ENCODE measurements at regions not wholly inside any gene's neighbourhood (a gene's known extent, or its start where the extent isn't known, plus 50 kb on each side); places are given as distances from the start of the nearest gene placed in this dataset.

DNA sequence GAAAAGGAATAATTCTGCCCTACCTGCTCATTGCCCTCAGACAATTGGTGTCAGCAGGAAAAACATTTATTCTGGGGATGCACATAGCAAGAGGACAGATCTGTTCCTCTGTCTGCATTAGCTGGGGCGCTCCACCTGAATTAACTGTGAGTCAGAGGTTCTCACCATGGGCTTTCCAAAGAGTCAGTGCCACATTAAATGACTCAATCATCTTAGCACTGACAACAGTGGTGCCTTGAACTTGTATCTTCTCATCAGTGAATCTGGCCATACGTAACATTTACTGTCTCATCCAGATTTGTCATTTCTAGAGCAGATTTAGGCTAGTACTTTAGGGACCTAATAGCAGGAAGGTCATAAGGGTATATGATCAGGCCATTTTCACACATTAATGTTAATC lies 358.1 kb upstream of the CRIM1 start:
- no peaks in the 10 kb centered on the region for H3K4me1 Mint-ChIP-seq
- H3K4me2 ChIP-seq (replicated peaks; ENCODE audit: extremely low read depth, low read length, poor library complexity, severe bottlenecking) = no peak overlapping the region
- no peak overlapping the region for H3K4me3 ChIP-seq (replicated peaks in 1 of 3; ENCODE audit: low read depth in 2 of 3, low read length in 3 of 3)
- no peaks in the 10 kb centered on the region for H3K79me2 ChIP-seq (ENCODE audit: insufficient read depth, low read length)
- no peaks in the 10 kb centered on the region for H4K20me1 ChIP-seq (ENCODE audit: insufficient read depth, low read length)
- 88% methylated on average over 1 of the region's 2 CpGs for WGBS (ENCODE audit: insufficient coverage)
- H2AFZ ChIP-seq (ENCODE audit: insufficient read depth, low read depth, low read length, poor library complexity, severe bottlenecking) = no peak overlapping the region
- H3K36me3 Mint-ChIP-seq = no peaks in the 10 kb centered on the region
- no peaks in the 10 kb centered on the region for H3K4me1 ChIP-seq (ENCODE audit: control insufficient read depth in 1 of 2, insufficient read depth in 2 of 2, low read length in 2 of 2)
- H3K9me3 ChIP-seq (replicated peaks in 1 of 2; ENCODE audit: control insufficient read depth in 1 of 2, insufficient read depth in 1 of 2, low read length in 2 of 2) = peaks cover 0 to 3% of the 10 kb centered on the region in 2 donors
- peaks cover 0 to 7% (median 2%) of the 10 kb centered on the region in 7 donors for H3K9me3 Mint-ChIP-seq
- H3K27me3 Mint-ChIP-seq (ENCODE audit: low read depth in 3 of 3) = no peaks in the 10 kb centered on the region
- H3K27ac ChIP-seq (ENCODE audit: low read depth in 1 of 2, low read length in 2 of 2) = no peak overlapping the region
- H3K27me3 ChIP-seq (ENCODE audit: control insufficient read depth in 2 of 2, insufficient read depth in 2 of 2, low read length in 2 of 2) = no peaks in the 10 kb centered on the region
- intact Hi-C loops (cut with micrococcal nuclease) = no loop called here
- H3K9ac ChIP-seq (ENCODE audit: insufficient read depth, low read length, poor library complexity, severe bottlenecking) = no peak overlapping the region
- DNase-seq = no peak
- no peaks in the 10 kb centered on the region for H3K36me3 ChIP-seq (replicated peaks in 1 of 2; ENCODE audit: control insufficient read depth in 1 of 2, insufficient read depth in 2 of 2, low read length in 2 of 2)
- H3K27ac Mint-ChIP-seq = no peak overlapping the region
- TF ChIP-seq, protein P1, sequence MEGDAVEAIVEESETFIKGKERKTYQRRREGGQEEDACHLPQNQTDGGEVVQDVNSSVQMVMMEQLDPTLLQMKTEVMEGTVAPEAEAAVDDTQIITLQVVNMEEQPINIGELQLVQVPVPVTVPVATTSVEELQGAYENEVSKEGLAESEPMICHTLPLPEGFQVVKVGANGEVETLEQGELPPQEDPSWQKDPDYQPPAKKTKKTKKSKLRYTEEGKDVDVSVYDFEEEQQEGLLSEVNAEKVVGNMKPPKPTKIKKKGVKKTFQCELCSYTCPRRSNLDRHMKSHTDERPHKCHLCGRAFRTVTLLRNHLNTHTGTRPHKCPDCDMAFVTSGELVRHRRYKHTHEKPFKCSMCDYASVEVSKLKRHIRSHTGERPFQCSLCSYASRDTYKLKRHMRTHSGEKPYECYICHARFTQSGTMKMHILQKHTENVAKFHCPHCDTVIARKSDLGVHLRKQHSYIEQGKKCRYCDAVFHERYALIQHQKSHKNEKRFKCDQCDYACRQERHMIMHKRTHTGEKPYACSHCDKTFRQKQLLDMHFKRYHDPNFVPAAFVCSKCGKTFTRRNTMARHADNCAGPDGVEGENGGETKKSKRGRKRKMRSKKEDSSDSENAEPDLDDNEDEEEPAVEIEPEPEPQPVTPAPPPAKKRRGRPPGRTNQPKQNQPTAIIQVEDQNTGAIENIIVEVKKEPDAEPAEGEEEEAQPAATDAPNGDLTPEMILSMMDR (IDR thresholded peaks at IDR 0.05) = no peak
- no peak overlapping the region for H3K4me3 Mint-ChIP-seq

DNA sequence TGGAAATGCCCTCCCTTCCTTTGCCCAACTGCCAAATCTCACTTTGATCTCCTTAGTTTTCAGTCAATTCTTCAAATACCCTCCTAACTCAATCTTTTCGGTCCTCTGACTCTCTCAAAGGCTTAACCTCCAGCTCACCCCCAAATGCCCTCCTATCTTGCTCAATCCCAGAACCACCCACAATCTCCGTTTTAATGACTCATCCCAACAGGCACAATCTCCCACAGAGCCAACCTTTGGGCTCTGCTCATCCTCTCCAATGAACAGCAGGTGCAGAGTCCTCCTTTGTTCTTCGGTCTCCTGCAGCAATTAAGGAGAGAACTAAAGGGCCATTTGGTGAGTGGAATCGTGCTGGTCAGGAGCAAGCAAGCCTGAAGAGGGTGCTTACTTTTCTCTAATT lies 366.1 kb upstream of the CRIM1 start:
- Histone ChIP-seq H3K27me3 (ENCODE audit: control insufficient read depth in 2 of 2, insufficient read depth in 2 of 2, low read length in 2 of 2) (no peaks in the 10 kb centered on the region), H3K9me3 (replicated peaks in 1 of 2; ENCODE audit: control insufficient read depth in 1 of 2, insufficient read depth in 1 of 2, low read length in 2 of 2) (peaks cover 0 to 7% of the 10 kb centered on the region in 2 donors), H3K4me2 (replicated peaks; ENCODE audit: extremely low read depth, low read length, poor library complexity, severe bottlenecking) (no peak overlapping the region), H3K9ac (ENCODE audit: insufficient read depth, low read length, poor library complexity, severe bottlenecking) (no peak overlapping the region), H2AFZ (ENCODE audit: insufficient read depth, low read depth, low read length, poor library complexity, severe bottlenecking) (no peak overlapping the region), H4K20me1 (ENCODE audit: insufficient read depth, low read length) (no peaks in the 10 kb centered on the region), H3K27ac (ENCODE audit: low read depth in 1 of 2, low read length in 2 of 2) (no peak overlapping the region), H3K4me1 (ENCODE audit: control insufficient read depth in 1 of 2, insufficient read depth in 2 of 2, low read length in 2 of 2) (no peaks in the 10 kb centered on the region), H3K79me2 (ENCODE audit: insufficient read depth, low read length) (no peaks in the 10 kb centered on the region), H3K36me3 (replicated peaks in 1 of 2; ENCODE audit: control insufficient read depth in 1 of 2, insufficient read depth in 2 of 2, low read length in 2 of 2) (no peaks in the 10 kb centered on the region), H3K4me3 (replicated peaks in 1 of 3; ENCODE audit: low read depth in 2 of 3, low read length in 3 of 3) (no peak overlapping the region)
- Mint-ChIP-seq H3K4me1 (no peaks in the 10 kb centered on the region), H3K4me3 (no peak overlapping the region), H3K36me3 (no peaks in the 10 kb centered on the region), H3K9me3 (peaks cover 2 to 13% (median 5%) of the 10 kb centered on the region in 7 donors), H3K27me3 (ENCODE audit: low read depth in 3 of 3) (peaks cover 0 to 4% (median 0%) of the 10 kb centered on the region in 3 donors), H3K27ac (peak overlapping the region in 1 of 7 donors; percentile 15)
- intact Hi-C loops (cut with micrococcal nuclease) = no loop called here
- 77% methylated on average over 2 of the region's 4 CpGs for WGBS (ENCODE audit: insufficient coverage)
- TF ChIP-seq, protein P1 (IDR thresholded peaks at IDR 0.05) = no peak
- DNase-seq = no peak

Data from CD14-positive monocyte (primary cell).